Activated CD4-positive, alpha-beta T cell treated with anti-CD3 and anti-CD28 coated beads, Interleukin-2, amount 10 ng/mL, durations not matched to agents 7 days and 5 days (primary cell): ENCODE measurements at regions not wholly inside any gene's neighbourhood (a gene's known extent, or its start where the extent isn't known, plus 50 kb on each side); places are given as distances from the start of the nearest gene placed in this dataset.

Experiments used
- CTCF ChIA-PET: fragments of 350-600 bp; sonication (Branson Sonifier 250); formaldehyde crosslinking; loops from one replicate; lab custom pipeline; 2021; ENCODE audit warnings: antibody characterized with exemption; lab: Charles Lee
- POLR2A ChIA-PET: fragments of 350-600 bp; sonication (Branson Sonifier 250); formaldehyde crosslinking; loops from one replicate; lab custom pipeline; 2021; ENCODE audit warnings: antibody characterized with exemption; lab: Charles Lee
- DNase-seq: peaks from one replicate; pipeline ENCODE4 v3.0.0-alpha.2; 2020
- H3K27ac Mint-ChIP-seq: one replicate; pipeline ENCODE4 v1.8.0; 2021; ENCODE audit warnings: mild to moderate bottlenecking, moderate library complexity, mixed read lengths
- H3K27me3 Mint-ChIP-seq: one replicate; pipeline ENCODE4 v1.8.0; 2021; ENCODE audit warnings: mixed read lengths
- H3K36me3 Mint-ChIP-seq: one replicate; pipeline ENCODE4 v1.8.0; 2021; ENCODE audit warnings: low read depth, mixed read lengths
- H3K4me1 Mint-ChIP-seq: one replicate; pipeline ENCODE4 v1.8.0; 2021; ENCODE audit warnings: mixed read lengths
- H3K4me3 Mint-ChIP-seq: one replicate; pipeline ENCODE4 v1.8.0; 2021; ENCODE audit warnings: mild to moderate bottlenecking, moderate library complexity, mixed read lengths
- H3K9me3 Mint-ChIP-seq: one replicate; pipeline ENCODE4 v1.8.0; 2021; ENCODE audit warnings: mixed read lengths

DNA sequence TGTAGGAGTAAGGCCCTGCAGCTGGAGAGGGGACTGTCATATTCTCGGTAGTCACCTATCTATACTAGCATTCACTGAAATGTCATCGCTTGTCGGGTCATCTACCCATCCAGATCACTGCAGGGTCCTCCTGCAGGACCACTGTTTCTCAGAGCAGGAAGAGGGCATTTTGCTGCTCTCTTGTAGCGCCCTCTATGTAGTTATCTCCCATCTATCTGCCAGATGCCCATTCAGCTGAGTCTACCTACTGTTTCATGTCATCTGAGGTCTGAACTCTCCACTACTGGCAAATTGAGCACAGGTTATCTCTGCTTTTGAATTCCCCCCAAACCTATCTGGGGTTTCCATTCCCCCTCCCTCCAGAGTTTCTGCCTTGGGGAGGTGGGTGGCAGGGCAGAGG is 258.2 kb upstream of the FOXD3 start:
- ChIA-PET POLR2A (no interaction called here), CTCF (no interaction called here)
- DNase-seq = no peak
- H3K4me3 Mint-ChIP-seq = no peak overlapping the region
- H3K9me3 Mint-ChIP-seq = no peaks in the 10 kb centered on the region
- H3K36me3 Mint-ChIP-seq = no peaks in the 10 kb centered on the region
- no peak overlapping the region for H3K27ac Mint-ChIP-seq
- no peaks in the 10 kb centered on the region for H3K27me3 Mint-ChIP-seq
- H3K4me1 Mint-ChIP-seq = no peaks in the 10 kb centered on the region

DNA sequence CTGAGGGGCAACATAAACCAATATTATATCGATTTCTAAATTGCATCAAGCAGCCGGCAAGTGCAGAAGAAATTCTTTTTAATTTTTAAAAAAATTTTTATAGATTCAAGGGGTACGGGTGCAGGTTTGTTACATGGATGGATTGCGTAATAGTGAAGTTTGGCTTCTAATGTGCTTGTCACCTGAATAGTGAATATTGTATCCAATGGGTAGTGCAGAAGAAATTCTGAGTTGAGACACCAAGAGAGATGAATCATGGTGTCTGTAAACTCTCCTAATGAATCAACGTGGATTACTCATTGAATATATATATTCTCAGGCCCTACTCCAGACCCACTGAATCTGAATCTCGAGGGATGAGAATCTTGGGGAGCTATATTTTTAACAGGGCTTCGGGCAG is 253.7 kb upstream of the FOXD3 start:
- Mint-ChIP-seq H3K4me3 (no peak overlapping the region), H3K27ac (no peak overlapping the region), H3K36me3 (no peaks in the 10 kb centered on the region), H3K4me1 (no peaks in the 10 kb centered on the region), H3K9me3 (no peaks in the 10 kb centered on the region), H3K27me3 (peaks cover 21% of the 10 kb centered on the region)
- ChIA-PET POLR2A (no interaction called here), CTCF (no interaction called here)
- DNase-seq = no peak

DNA sequence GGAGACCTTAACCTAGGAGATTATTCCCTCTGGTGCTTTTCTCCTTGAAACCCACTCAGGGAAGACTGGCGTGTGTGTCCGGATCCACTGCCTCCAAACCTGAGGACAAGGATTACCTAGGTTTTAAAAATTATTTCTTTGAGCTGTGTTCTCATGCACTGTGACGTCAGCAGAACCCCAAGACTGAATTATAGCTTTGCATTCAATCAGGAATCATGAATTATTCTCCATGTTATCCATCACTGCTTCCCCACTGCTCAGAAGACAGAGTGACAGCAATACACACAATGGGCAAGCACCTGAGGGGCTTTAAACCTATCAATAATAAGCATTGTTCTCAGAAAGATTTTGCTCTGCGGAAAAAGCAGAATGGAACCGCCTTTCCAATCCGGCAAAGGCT is 253.2 kb upstream of the FOXD3 start:
- Mint-ChIP-seq H3K36me3 (no peaks in the 10 kb centered on the region), H3K27me3 (peaks cover 24% of the 10 kb centered on the region), H3K9me3 (no peaks in the 10 kb centered on the region), H3K4me1 (no peaks in the 10 kb centered on the region), H3K4me3 (no peak overlapping the region), H3K27ac (no peak overlapping the region)
- CTCF ChIA-PET = no interaction called here
- POLR2A ChIA-PET = no interaction called here
- DNase-seq = no peak

DNA sequence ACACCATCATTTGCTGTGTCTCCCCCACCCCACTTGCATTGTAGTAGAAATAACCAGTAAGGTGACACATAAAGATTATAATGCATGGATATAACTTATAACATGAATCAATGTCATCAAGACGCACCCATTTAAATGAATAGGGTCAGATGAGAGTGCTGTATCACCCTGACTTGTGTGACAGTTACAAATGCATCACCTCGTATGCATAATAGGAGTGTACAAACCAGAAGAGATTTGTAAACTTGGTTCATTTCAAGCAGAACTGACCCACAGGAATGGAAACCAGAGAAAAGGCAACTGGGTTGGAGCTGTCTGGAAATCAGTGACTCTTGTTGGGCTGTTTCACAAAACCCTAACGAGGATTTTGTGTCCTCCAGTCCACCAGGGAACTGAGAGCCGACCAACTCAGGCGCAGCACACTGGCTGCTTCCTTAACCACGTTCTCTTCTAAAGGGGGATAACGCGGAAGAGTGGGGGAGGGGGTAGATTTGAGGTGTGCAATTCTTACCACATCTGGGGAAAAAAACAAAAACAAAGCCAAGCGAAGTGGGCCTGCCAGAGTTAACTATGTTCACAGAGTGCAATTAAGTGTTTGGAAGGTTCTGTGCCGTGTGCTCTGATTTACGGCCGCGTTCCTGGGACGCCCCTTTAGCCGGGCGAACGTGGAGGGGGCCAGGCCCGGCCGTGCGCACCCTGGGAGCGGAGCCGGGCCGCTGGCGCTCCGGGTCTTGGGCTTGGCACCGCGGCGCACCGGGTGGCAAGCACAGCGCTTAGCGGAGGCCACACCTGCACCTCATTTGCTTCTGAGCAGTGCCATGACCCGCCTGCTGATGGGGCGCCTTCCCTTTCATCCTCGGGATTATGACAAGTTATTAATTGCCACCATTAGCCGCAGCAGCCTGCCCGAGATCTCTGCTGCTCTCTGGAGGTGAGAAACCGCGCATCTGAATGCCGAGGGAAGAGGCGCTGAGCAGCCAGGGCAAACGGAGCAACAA is 248.8 kb upstream of the FOXD3 start:
- no peak overlapping the region for H3K4me3 Mint-ChIP-seq
- H3K9me3 Mint-ChIP-seq = no peaks in the 10 kb centered on the region
- H3K27ac Mint-ChIP-seq = no peak overlapping the region
- H3K4me1 Mint-ChIP-seq = no peaks in the 10 kb centered on the region
- H3K36me3 Mint-ChIP-seq = no peaks in the 10 kb centered on the region
- DNase-seq = no peak
- peaks cover 39% of the 10 kb centered on the region for H3K27me3 Mint-ChIP-seq
- ChIA-PET CTCF (no interaction called here), POLR2A (no interaction called here)

DNA sequence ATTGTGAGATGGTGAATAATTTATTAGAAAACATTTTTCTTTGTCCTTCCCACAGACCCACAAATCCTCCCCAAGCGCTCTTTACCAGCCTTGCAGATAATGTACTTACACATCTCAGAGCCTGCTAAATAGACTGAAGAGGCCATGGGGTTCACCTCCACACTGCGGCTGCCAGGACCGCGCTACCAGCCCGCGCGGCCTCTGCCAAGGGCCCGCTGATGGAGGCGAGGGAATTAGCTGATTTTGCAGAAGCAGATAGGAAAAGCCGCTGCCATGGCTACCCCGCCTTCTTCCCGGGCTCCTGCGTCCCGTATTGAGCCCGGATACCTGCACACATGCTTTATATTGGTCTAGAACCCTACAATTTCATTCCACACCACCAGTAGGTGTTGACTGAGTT is 248.0 kb upstream of the FOXD3 start:
- H3K27ac Mint-ChIP-seq = no peak overlapping the region
- peaks cover 39% of the 10 kb centered on the region for H3K27me3 Mint-ChIP-seq
- no peaks in the 10 kb centered on the region for H3K4me1 Mint-ChIP-seq
- H3K4me3 Mint-ChIP-seq = no peak overlapping the region
- no peak for DNase-seq
- CTCF ChIA-PET = no interaction called here
- POLR2A ChIA-PET = no interaction called here
- H3K36me3 Mint-ChIP-seq = no peaks in the 10 kb centered on the region
- no peaks in the 10 kb centered on the region for H3K9me3 Mint-ChIP-seq

DNA sequence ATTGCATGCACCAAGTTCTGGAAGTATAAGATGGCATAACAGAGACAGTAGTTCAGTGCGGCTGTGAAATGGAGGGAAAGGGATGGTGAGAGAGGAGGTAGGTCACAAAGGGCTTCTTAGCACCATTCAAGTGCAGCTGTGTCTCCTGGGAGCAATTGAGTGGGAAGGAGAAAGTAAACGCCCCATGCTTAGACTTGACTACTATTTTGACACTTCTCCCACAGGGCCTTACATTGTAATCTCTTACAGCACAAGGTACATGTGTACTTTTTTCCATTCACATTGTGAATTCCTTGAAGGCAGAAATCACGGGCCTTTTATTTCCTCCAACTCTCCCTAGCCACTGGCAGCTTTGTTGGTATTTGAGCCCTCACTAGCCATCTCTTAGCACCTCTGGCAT is 239.6 kb upstream of the FOXD3 start:
- Mint-ChIP-seq H3K4me3 (no peak overlapping the region), H3K27ac (no peak overlapping the region), H3K27me3 (peaks cover 7% of the 10 kb centered on the region), H3K9me3 (no peaks in the 10 kb centered on the region), H3K4me1 (no peaks in the 10 kb centered on the region), H3K36me3 (no peaks in the 10 kb centered on the region)
- no peak for DNase-seq
- ChIA-PET POLR2A (no interaction called here), CTCF (no interaction called here)

DNA sequence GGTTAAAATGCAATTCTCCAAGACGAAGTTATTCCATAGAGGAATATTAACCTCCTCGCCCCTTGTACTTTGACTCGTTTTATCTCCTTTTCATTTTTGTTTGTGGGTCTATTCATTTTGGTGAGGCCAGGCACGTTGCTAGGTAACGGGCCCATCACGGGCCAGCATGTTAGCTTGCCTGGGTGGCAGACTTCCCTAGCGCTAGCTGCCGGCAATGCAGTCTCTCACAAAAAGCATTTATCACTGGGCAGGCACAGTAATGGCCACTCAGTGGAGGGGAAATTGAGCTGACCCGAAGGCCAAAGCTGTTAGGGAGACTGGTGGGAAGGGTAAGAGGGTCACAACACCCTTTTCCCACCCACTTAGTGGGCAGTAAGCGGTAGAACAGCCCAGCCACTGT is 234.4 kb upstream of the FOXD3 start:
- no peak overlapping the region for H3K27ac Mint-ChIP-seq
- no peaks in the 10 kb centered on the region for H3K9me3 Mint-ChIP-seq
- H3K36me3 Mint-ChIP-seq = no peaks in the 10 kb centered on the region
- ChIA-PET CTCF (no interaction called here), POLR2A (no interaction called here)
- no peak overlapping the region for H3K4me3 Mint-ChIP-seq
- no peak for DNase-seq
- no peaks in the 10 kb centered on the region for H3K4me1 Mint-ChIP-seq
- H3K27me3 Mint-ChIP-seq = peaks cover 14% of the 10 kb centered on the region

DNA sequence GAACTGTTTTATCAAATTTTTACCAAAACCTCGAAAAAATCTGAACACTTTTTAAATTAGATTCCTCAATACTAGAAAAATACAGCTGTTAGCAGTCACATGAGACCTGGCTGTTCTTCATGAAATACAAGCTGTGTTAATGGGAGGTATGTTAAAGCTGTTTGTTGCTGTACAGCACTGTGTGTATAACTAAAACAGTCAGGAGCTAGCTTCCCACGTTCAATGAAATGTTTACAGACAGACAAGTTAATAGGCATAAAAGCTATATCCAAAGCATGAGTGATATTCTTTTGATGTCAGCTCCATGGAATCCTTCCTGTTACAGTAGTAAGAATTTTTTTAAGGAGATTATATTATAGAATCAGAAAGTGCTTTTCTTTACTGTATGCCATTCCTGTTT is 223.2 kb upstream of the FOXD3 start:
- POLR2A ChIA-PET = no interaction called here
- CTCF ChIA-PET = interaction anchor here (1.2 kb wide), 1 partner anchor 9 kb away, joined by 4 read pairs; no protein-coding TSS in a partner anchor
- Mint-ChIP-seq H3K36me3 (no peaks in the 10 kb centered on the region), H3K4me1 (no peaks in the 10 kb centered on the region), H3K4me3 (no peak overlapping the region), H3K9me3 (no peaks in the 10 kb centered on the region), H3K27ac (no peak overlapping the region), H3K27me3 (peaks cover 4% of the 10 kb centered on the region)
- DNase-seq = no peak

DNA sequence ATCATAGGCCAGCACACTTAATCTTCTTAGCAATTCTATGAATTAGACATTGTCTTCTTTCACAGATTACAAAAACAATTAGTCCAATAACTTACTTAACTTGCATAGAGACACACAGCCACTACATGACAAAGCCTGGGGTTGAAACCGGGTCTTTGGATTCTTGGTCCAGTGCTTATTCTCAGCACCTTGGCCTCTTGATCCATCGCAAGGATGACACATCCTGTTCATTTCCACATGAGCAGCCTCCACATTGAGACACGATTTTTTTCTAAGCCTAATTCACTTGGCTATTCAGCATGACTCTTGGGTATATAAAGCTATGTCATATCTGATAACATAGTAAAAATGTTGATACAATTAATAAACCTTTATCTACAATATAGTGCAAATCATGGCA is 221.0 kb upstream of the FOXD3 start:
- H3K36me3 Mint-ChIP-seq = no peaks in the 10 kb centered on the region
- CTCF ChIA-PET = interaction anchor here (1.2 kb wide), 1 partner anchor 204 kb away, joined by 3 read pairs; no protein-coding TSS in a partner anchor
- POLR2A ChIA-PET = no interaction called here
- no peak overlapping the region for H3K27ac Mint-ChIP-seq
- H3K27me3 Mint-ChIP-seq = peaks cover 6% of the 10 kb centered on the region
- H3K4me1 Mint-ChIP-seq = no peaks in the 10 kb centered on the region
- H3K9me3 Mint-ChIP-seq = no peaks in the 10 kb centered on the region
- no peak for DNase-seq
- H3K4me3 Mint-ChIP-seq = no peak overlapping the region

DNA sequence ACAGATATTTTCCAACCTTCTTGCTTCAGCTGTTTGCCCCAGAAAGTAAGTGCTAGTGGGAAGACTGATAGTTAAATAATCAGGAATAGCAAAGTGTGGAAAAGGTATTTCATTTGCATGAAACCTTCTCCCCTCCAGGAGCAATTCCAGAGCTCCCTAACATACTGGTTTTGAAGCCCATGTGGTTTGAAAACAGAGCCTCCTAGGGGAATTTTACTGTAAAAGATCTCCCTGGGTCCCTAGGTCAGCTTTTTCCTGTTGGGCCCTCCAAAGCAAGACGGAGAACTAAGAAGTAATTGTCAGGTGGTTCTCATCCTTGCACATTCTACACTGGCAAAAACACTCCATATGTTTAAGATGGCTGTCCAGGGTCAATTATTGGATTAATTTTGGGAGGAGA is 218.7 kb upstream of the FOXD3 start:
- H3K36me3 Mint-ChIP-seq = no peaks in the 10 kb centered on the region
- H3K27ac Mint-ChIP-seq = no peak overlapping the region
- H3K4me1 Mint-ChIP-seq = no peaks in the 10 kb centered on the region
- H3K4me3 Mint-ChIP-seq = no peak overlapping the region
- no peak for DNase-seq
- ChIA-PET POLR2A (no interaction called here), CTCF (no interaction called here)
- H3K27me3 Mint-ChIP-seq = peaks cover 7% of the 10 kb centered on the region
- H3K9me3 Mint-ChIP-seq = no peaks in the 10 kb centered on the region

DNA sequence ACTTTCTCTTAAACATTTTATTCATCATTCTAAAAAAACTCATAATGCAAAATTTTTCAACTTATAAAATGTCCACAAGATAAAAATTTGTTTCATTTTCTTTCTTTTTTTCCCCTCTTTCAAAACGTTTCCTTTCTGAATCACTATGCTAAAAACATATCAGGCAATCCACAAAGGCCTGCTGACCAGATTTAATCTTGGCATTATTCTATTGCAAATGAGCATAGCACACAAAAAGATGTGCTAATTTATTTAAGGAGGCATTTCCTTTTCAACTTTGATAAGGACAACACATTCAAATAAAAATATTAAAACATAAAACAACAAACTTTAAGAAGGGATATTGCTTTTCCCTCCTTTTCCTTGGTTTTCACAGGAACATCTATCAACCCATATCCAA is 215.3 kb upstream of the FOXD3 start:
- Mint-ChIP-seq H3K9me3 (no peaks in the 10 kb centered on the region), H3K36me3 (no peaks in the 10 kb centered on the region), H3K4me1 (no peaks in the 10 kb centered on the region), H3K4me3 (no peak overlapping the region), H3K27ac (no peak overlapping the region), H3K27me3 (peaks cover 15% of the 10 kb centered on the region)
- ChIA-PET CTCF (interaction anchor here (0.6 kb wide), 1 partner anchor 81 kb away, joined by 4 read pairs; no protein-coding TSS in a partner anchor), POLR2A (no interaction called here)
- no peak for DNase-seq

DNA sequence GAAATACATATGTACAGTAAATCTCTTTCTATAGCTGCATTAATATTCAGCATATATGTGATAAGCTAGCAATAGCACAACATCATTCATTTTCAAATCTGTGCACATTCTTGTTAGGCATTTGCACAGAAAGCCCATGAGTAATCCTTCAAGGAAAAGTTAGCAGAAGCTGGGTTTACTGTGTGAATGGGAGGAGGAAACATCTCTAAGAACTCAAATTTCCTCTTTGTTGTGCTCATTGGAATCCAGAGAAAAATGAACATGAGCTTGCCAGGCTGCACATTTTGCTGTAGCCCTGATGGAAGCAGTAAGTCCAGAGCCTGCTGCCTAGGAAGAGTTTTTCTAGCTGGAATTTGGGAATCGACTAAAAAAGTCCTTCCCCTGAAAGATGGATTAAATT is 214.2 kb upstream of the FOXD3 start:
- no peaks in the 10 kb centered on the region for H3K36me3 Mint-ChIP-seq
- no peak overlapping the region for H3K4me3 Mint-ChIP-seq
- ChIA-PET CTCF (interaction anchor here (1.1 kb wide), 1 partner anchor 9 kb away, joined by 4 read pairs; no protein-coding TSS in a partner anchor), POLR2A (no interaction called here)
- no peak for DNase-seq
- no peaks in the 10 kb centered on the region for H3K9me3 Mint-ChIP-seq
- no peak overlapping the region for H3K27ac Mint-ChIP-seq
- H3K27me3 Mint-ChIP-seq = peaks cover 19% of the 10 kb centered on the region
- no peaks in the 10 kb centered on the region for H3K4me1 Mint-ChIP-seq

DNA sequence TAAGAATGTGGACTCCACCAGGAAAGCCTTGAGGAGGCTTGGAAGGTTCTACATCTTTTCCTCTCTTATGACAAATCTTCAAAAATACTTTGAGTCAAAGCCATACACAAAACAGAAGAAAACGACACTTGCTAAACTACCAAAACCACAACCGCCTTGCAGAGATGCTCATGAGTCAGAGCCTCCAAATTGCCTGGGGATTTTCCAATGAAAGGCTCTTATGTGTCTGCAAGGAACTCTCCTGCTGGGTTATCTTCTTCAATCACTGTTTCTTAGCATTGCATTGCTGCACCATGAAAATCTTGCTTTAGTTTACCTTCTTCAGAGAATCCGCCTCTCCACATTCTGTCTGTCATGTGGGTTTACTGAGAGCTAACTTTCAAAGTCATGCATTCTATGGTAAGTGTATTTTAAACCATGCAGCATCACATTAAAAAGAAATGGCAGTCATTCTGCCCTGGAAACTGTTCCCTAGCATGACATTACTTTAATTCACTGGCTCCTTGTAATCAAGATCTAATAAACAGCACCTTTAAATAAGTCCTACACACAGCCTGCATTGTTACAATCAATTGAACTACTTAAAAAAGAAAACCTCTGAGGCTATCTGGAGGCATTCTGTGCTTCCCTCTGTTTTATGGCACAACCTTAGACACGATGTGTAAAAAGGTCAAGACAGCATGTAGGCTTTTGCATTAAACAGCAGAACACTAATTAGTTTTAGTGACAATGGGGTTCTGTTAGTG is 210.0 kb upstream of the FOXD3 start:
- peaks cover 17% of the 10 kb centered on the region for H3K27me3 Mint-ChIP-seq

More for the DNA sequence above, 210.0 kb upstream of the FOXD3 start:
- ChIA-PET CTCF (no interaction called here), POLR2A (no interaction called here)
- Mint-ChIP-seq H3K36me3 (no peaks in the 10 kb centered on the region), H3K27ac (no peak overlapping the region), H3K4me3 (no peak overlapping the region), H3K9me3 (no peaks in the 10 kb centered on the region), H3K4me1 (no peaks in the 10 kb centered on the region)
- no peak for DNase-seq
